ENCODE measurements at regions not wholly inside any gene's neighbourhood (a gene's known extent, or its start where the extent isn't known, plus 50 kb on each side); places are given as distances from the start of the nearest gene placed in this dataset.

DNA sequence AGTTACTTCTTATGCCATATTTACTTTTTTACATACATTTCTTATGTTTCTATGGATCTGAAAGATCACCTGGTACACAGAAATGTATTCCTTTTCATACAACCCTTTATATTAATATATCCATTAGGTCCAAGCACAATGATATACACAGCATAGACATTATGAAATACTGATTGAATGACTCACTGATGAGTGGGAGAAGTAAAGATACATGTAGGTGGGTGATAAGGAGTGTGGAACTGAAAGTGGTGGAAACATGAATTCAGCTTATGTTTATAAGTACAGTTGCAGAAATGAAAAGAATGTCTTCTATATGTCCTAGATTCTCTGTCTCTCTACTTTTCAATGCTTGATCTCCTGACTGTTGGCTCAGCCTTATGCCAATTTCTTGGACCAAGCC, 87.9 kb downstream of the YIPF7 start:
- DNase-seq (ENCODE audit: low spot score): no peak
- ChIA-PET CTCF (no interaction called here), POLR2A (ENCODE audit: low non-redundant PET) (no interaction called here)
- H3K27ac ChIP-seq: no peak overlapping the region
- TF ChIP-seq, protein P1, sequence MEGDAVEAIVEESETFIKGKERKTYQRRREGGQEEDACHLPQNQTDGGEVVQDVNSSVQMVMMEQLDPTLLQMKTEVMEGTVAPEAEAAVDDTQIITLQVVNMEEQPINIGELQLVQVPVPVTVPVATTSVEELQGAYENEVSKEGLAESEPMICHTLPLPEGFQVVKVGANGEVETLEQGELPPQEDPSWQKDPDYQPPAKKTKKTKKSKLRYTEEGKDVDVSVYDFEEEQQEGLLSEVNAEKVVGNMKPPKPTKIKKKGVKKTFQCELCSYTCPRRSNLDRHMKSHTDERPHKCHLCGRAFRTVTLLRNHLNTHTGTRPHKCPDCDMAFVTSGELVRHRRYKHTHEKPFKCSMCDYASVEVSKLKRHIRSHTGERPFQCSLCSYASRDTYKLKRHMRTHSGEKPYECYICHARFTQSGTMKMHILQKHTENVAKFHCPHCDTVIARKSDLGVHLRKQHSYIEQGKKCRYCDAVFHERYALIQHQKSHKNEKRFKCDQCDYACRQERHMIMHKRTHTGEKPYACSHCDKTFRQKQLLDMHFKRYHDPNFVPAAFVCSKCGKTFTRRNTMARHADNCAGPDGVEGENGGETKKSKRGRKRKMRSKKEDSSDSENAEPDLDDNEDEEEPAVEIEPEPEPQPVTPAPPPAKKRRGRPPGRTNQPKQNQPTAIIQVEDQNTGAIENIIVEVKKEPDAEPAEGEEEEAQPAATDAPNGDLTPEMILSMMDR (conservative IDR thresholded peaks at IDR 0.05; ENCODE audit: low read depth): no peak

DNA sequence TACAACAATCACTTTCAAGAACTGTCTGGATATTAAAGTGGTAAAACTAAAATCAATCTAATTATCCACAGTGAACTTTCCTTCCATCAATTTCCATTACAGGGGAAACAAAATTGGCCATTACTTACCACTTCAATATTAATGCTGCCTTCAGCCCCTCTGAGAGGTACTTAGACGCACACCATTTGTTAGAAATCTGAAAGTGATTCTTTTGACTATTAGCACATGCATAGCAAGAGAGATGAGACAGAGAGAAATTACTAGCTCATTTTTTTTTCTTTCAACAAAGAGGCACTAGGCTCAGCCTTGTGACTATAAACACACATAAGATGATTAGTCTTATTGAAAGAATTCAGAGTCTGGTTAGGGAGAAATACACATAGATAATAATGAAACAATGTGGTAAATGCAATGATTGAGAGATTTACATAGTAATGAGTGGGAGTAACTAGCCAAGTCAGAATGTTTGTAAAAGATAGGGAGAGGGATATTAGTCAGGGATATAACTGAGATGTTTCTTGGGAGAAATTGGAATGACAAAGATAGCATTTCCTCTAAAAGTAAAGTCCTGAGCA, 93.3 kb downstream of the YIPF7 start:
- TF ChIP-seq, protein P1 (conservative IDR thresholded peaks at IDR 0.05; ENCODE audit: low read depth): no peak
- no peak overlapping the region for H3K27ac ChIP-seq
- POLR2A ChIA-PET (ENCODE audit: low non-redundant PET): no interaction called here
- no peak for DNase-seq (ENCODE audit: low spot score)
- CTCF ChIA-PET: no interaction called here

DNA sequence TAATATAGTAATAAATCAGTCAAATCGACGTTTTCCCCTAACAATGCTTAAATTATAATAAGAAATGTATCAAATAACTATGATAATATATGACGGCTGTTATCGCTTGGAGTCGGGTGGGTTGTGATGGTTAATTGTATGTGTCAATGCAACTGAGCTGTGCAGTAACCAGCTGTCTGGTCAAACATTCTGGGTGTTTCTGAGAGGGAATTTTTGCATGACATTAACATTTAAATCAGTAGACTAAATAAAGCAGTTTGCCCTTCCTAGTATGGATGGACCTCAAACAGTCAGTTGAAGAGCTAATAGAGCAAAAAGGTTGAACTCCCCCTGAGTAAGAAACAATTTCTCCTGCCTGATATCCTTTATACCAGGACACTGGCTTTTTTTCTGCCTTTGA, 96.7 kb downstream of the YIPF7 start:
- DNase-seq (ENCODE audit: low spot score): no peak
- POLR2A ChIA-PET (ENCODE audit: low non-redundant PET): no interaction called here
- TF ChIP-seq, protein P1 (conservative IDR thresholded peaks at IDR 0.05; ENCODE audit: low read depth): no peak
- CTCF ChIA-PET: no interaction called here
- no peak overlapping the region for H3K27ac ChIP-seq

DNA sequence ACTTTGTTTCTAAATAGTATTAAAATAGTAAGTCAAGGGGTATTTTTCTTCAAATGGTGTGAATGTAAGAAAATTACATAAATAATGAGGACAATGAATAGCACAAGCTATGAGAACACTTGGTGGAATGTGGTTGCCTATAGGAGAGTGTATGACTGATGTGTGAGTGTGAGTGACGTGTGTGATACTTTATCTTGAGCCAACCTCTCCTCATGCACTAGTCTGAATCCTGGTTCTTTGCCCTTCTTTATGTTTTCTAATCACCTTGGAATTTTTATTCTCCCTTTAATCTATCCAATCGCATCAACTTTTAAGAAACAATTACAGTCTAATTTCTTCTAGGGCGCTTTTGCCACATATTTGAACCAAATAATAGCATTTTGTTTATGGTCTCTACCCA, 98.2 kb downstream of the YIPF7 start:
- DNase-seq (ENCODE audit: low spot score): peak; percentile 2
- POLR2A ChIA-PET (ENCODE audit: low non-redundant PET): interaction anchor here (0.5 kb wide), 1 partner anchor 87 kb away, joined by 3 read pairs; no protein-coding TSS in a partner anchor
- CTCF ChIA-PET: interaction anchor here (0.7 kb wide), 1 partner anchor 1753 kb away, joined by 3 read pairs; no protein-coding TSS in a partner anchor
- TF ChIP-seq, protein P1 (conservative IDR thresholded peaks at IDR 0.05; ENCODE audit: low read depth): no peak
- H3K27ac ChIP-seq: no peak overlapping the region

DNA sequence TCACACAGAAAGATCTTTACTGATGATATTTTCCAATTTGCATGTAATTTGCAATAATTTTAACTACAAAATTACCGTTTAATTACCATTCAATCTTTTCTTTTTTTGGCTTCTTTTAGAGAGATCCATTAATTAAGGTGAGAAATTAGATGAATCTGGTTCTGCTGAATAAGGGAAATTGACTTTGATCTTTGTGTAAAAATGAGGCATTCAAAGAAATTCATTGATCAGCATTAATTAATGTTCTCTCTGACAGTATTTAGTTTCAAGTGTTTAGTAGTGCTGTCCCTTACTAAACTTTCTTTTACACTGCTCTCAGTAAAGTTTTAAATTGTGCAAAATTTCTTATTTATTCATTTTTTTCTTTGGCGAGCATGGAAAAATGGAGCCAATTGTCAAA, 97.2 kb upstream of the KCTD8 start:
- H3K27ac ChIP-seq: no peak overlapping the region
- TF ChIP-seq, protein P1 (conservative IDR thresholded peaks at IDR 0.05; ENCODE audit: low read depth): no peak
- ChIA-PET CTCF (no interaction called here), POLR2A (ENCODE audit: low non-redundant PET) (no interaction called here)
- no peak for DNase-seq (ENCODE audit: low spot score)

DNA sequence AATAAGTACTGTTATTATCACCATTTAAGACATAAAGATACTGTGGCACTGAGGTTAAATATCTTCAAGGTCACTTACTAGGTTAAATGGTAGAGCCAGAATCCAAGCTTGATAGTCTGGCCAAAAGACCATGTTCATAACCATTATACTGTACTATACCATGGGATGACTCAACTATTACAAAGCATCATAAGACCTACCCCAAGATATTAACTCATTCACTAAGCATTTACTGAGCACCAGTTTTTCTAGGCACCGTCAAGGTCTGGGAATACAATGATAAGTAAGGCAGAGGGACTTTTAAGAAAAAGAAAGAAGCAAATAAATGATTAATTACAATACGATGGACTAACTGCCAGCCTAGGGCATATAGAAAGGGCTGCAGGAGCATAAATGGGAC, 95.5 kb upstream of the KCTD8 start:
- TF ChIP-seq, protein P1 (conservative IDR thresholded peaks at IDR 0.05; ENCODE audit: low read depth): no peak
- DNase-seq (ENCODE audit: low spot score): no peak
- CTCF ChIA-PET: no interaction called here
- POLR2A ChIA-PET (ENCODE audit: low non-redundant PET): no interaction called here
- no peak overlapping the region for H3K27ac ChIP-seq

All from RWPE1 (cell line).